MCF 10A (cell line): ENCODE measurements at regions not wholly inside any gene's neighbourhood (a gene's known extent, or its start where the extent isn't known, plus 50 kb on each side); places are given as distances from the start of the nearest gene placed in this dataset.

Experiments used
- BruUV-seq: library from RNA; stranded (reverse); fragments of 400-500 nt; replicated peaks from 2 replicates; lab custom pipeline; 2021; lab: Mats Ljungman, UMichigan
- CTCF ChIA-PET: fragments of 300-600 bp; sonication (Branson Sonifier 250); formaldehyde crosslinking; extraction: SDS; loops from one replicate; lab custom pipeline; 2021; ENCODE audit warnings: antibody characterized with exemption, inconsistent platforms; lab: Yijun Ruan, JAX
- POLR2A ChIA-PET: fragments of 300-600, 350-650 bp; sonication (Branson Sonifier 250); formaldehyde crosslinking; extraction: SDS; loops from one replicate; lab custom pipeline; 2020; ENCODE audit warnings: antibody characterized with exemption, inconsistent platforms; lab: Yijun Ruan, JAX
- DNase-seq: peaks from one replicate; pipeline ENCODE4 v3.0.0-alpha.2; 2018; ENCODE audit not compliant: unreplicated experiment
- H3K27ac Mint-ChIP-seq: one replicate; pipeline ENCODE4 v1.8.0; 2022; ENCODE audit warnings: mild to moderate bottlenecking, low read depth, mixed read lengths; ENCODE audit not compliant: unreplicated experiment
- H3K27me3 Mint-ChIP-seq: one replicate; pipeline ENCODE4 v1.8.0; 2022; ENCODE audit warnings: mixed read lengths; ENCODE audit not compliant: insufficient read depth, unreplicated experiment
- H3K36me3 Mint-ChIP-seq: one replicate; pipeline ENCODE4 v1.8.0; 2022; ENCODE audit warnings: mild to moderate bottlenecking, moderate library complexity, mixed read lengths; ENCODE audit not compliant: insufficient read depth, unreplicated experiment
- H3K4me1 Mint-ChIP-seq: one replicate; pipeline ENCODE4 v1.8.0; 2022; ENCODE audit warnings: mixed read lengths; ENCODE audit not compliant: insufficient read depth, unreplicated experiment
- H3K4me3 Mint-ChIP-seq: one replicate; pipeline ENCODE4 v1.8.0; 2022; ENCODE audit warnings: mild to moderate bottlenecking, moderate library complexity, mixed read lengths; ENCODE audit not compliant: unreplicated experiment
- H3K9me3 Mint-ChIP-seq: one replicate; pipeline ENCODE4 v1.8.0; 2022; ENCODE audit warnings: mixed read lengths; ENCODE audit not compliant: unreplicated experiment
- CTCF ChIP-seq: fragments of 200-600 bp; IDR thresholded peaks from one replicate; pipeline ENCODE4 v1.8.0; 2022; ENCODE audit warnings: antibody characterized with exemption, mild to moderate bottlenecking; ENCODE audit not compliant: unreplicated experiment
- intact Hi-C: fragments of 100-400 bp; cut with micrococcal nuclease; formaldehyde crosslinking; loops from 2 replicates; pipeline ENCODE4 v1.14.1; 2022

- no peaks in the 10 kb centered on the region for H3K36me3 Mint-ChIP-seq
- DNase-seq, result no peak
- no peak overlapping the region for H3K4me3 Mint-ChIP-seq
- intact Hi-C loops, result no loop called here
- POLR2A ChIA-PET, result no interaction called here
- H3K27me3 Mint-ChIP-seq, result no peaks in the 10 kb centered on the region
- BruUV-seq, result no TSS peak
- H3K4me1 Mint-ChIP-seq, result no peaks in the 10 kb centered on the region
- CTCF ChIA-PET, result interaction anchor here (0.6 kb wide), 1 partner anchor 618 kb away, joined by 3 read pairs; no protein-coding TSS in a partner anchor
- no peaks in the 10 kb centered on the region for H3K9me3 Mint-ChIP-seq
- TF ChIP-seq CTCF, result no peak
- no peak overlapping the region for H3K27ac Mint-ChIP-seq
Observed at GRCh38 chr4:119706804-119707203, 78.2 kb upstream of the PDE5A start.

GRCh38 chr4:119697887-119698393, 69.3 kb upstream of the PDE5A start:
- no TSS peak for BruUV-seq
- H3K4me3 Mint-ChIP-seq, result no peak overlapping the region
- intact Hi-C loops, result no loop called here

GRCh38 chr4:119696963-119697362, 68.4 kb upstream of the PDE5A start:
- BruUV-seq, result no TSS peak
- Mint-ChIP-seq H3K27ac (no peak overlapping the region), H3K9me3 (no peaks in the 10 kb centered on the region), H3K4me3 (no peak overlapping the region), H3K27me3 (no peaks in the 10 kb centered on the region), H3K4me1 (peaks cover 5% of the 10 kb centered on the region), H3K36me3 (no peaks in the 10 kb centered on the region)
- intact Hi-C loops, result no loop called here
- ChIA-PET CTCF (no interaction called here), POLR2A (no interaction called here)
- TF ChIP-seq CTCF, result no peak
- no peak for DNase-seq

More at GRCh38 chr4:119697887-119698393, 69.3 kb upstream of the PDE5A start:
- Mint-ChIP-seq H3K4me1 (peaks cover 3% of the 10 kb centered on the region), H3K27me3 (no peaks in the 10 kb centered on the region), H3K36me3 (no peaks in the 10 kb centered on the region), H3K9me3 (no peaks in the 10 kb centered on the region), H3K27ac (no peak overlapping the region)
- DNase-seq, result no peak
- no peak for TF ChIP-seq CTCF
- POLR2A ChIA-PET, result no interaction called here
- CTCF ChIA-PET, result interaction anchor here (0.7 kb wide), 2 partner anchors 327 to 402 kb away, joined by 3 read pairs; no protein-coding TSS in a partner anchor

GRCh38 chr4:119695216-119695615, 66.6 kb upstream of the PDE5A start:
- Mint-ChIP-seq H3K36me3 (no peaks in the 10 kb centered on the region), H3K4me3 (no peak overlapping the region), H3K9me3 (peaks cover 5% of the 10 kb centered on the region), H3K4me1 (peaks cover 5% of the 10 kb centered on the region), H3K27me3 (no peaks in the 10 kb centered on the region), H3K27ac (no peak overlapping the region)
- intact Hi-C loops, result no loop called here
- no peak for TF ChIP-seq CTCF
- no TSS peak for BruUV-seq
- CTCF ChIA-PET, result interaction anchor here (0.7 to 1.5 kb wide), 2 partner anchors 326 to 362 kb away, joined by 3 read pairs; no protein-coding TSS in a partner anchor
- no peak for DNase-seq
- POLR2A ChIA-PET, result interaction anchor here (0.6 to 1.3 kb wide), 4 partner anchors 11 to 39 kb away, joined by 3 read pairs; no protein-coding TSS in a partner anchor
